Upper lobe of left lung (tissue), 6 donors: ENCODE measurements at regions not wholly inside any gene's neighbourhood (a gene's known extent, or its start where the extent isn't known, plus 50 kb on each side); places are given as distances from the start of the nearest gene placed in this dataset.

Experiments used
- ATAC-seq, 2 donors: fragments of 200-7000 bp; cut with Tn5 transposase; one replicate each; pipeline ENCODE4 v1.9.1; 2022; ENCODE audit warnings: mild to moderate bottlenecking in 2 of 2, moderate library complexity in 2 of 2; ENCODE audit not compliant: low FRiP score in 2 of 2
- DNase-seq, 2 donors: peaks; one replicate each; pipeline ENCODE4 v3.0.0-alpha.2; 2019 to 2020
- H3K27ac ChIP-seq, 4 donors: fragments of 200-600 bp; sonication (generic); one replicate each; pipeline ENCODE4 v1.5.1; 2016 to 2019
- H3K27me3 ChIP-seq, 4 donors: fragments of 200-600 bp; sonication (generic); one replicate each; pipeline ENCODE4 v1.5.1; 2017 to 2019
- H3K36me3 ChIP-seq, 4 donors: fragments of 200-600 bp; sonication (generic); one replicate each; pipeline ENCODE4 v1.5.1; 2016 to 2019
- H3K4me1 ChIP-seq, 4 donors: fragments of 200-600 bp; sonication (generic); one replicate each; pipeline ENCODE4 v1.5.1; 2018 to 2019
- H3K4me3 ChIP-seq, 4 donors: fragments of 200-600 bp; sonication (generic); one replicate each; pipeline ENCODE4 v1.5.1; 2017 to 2019; ENCODE audit warnings: mild to moderate bottlenecking in 2 of 4, moderate library complexity in 1 of 4
- H3K9me3 ChIP-seq, 4 donors: fragments of 200-600 bp; sonication (generic); one replicate each; pipeline ENCODE4 v1.5.1; 2018 to 2019
- CTCF ChIP-seq, 6 experiments: fragments of 450-650 bp in 4 of 6; fragments of 200-600 bp in 2 of 6; sonication (generic) in 2 of 6; IDR thresholded peaks; one replicate each; pipeline ENCODE4 v1.5.1; 2016 to 2019; ENCODE audit warnings: antibody characterized with exemption in 6 of 6
- EP300 ChIP-seq, 4 donors: sonication (generic); formaldehyde crosslinking; IDR thresholded peaks; one replicate each; pipeline ENCODE4 v1.5.1; 2017; ENCODE audit warnings: antibody characterized with exemption in 4 of 4, control low read depth in 2 of 4
- POLR2A ChIP-seq, 4 donors: fragments of 450-650 bp; IDR thresholded peaks; one replicate each; pipeline ENCODE4 v1.5.1; 2016 to 2017; ENCODE audit warnings: antibody characterized with exemption in 4 of 4, mild to moderate bottlenecking in 2 of 4
- POLR2AphosphoS5 ChIP-seq, 2 donors: sonication (generic); formaldehyde crosslinking; IDR thresholded peaks; one replicate each; pipeline ENCODE4 v1.5.1; 2017; ENCODE audit warnings: antibody characterized with exemption in 2 of 2
- WGBS, 2 donors: methylation state at CpG; one replicate each; pipeline ENCODE4 v1.1.5; 2017 to 2018; 5-methylcytosine and 5-hydroxymethylcytosine counted together
- donor health status: DM: no; HTN: no; CAD: no; lungs with moderate emphysema.
- donor health status: DM: no; HTN: yes; CAD: no; lungs with severe emphysema.

- Histone ChIP-seq H3K4me3 (no peak overlapping the region), H3K36me3 (no peaks in the 10 kb centered on the region), H3K9me3 (no peaks in the 10 kb centered on the region), H3K27ac (no peak overlapping the region), H3K27me3 (no peaks in the 10 kb centered on the region), H3K4me1 (no peaks in the 10 kb centered on the region)
- no peak for TF ChIP-seq POLR2A (IDR thresholded peaks at IDR 0.05)
- TF ChIP-seq POLR2AphosphoS5 (IDR thresholded peaks at IDR 0.05) = no peak
- TF ChIP-seq CTCF (IDR thresholded peaks at IDR 0.05) = no peak
- TF ChIP-seq EP300 (IDR thresholded peaks at IDR 0.05) = no peak
- WGBS, 2 donors = 94 to 96% methylated on average over 5 of the region's 5 CpGs
- no peak for DNase-seq
- no peak for ATAC-seq
These were observed 540.2 kb downstream of the GATA3 start for GRCh38 chr10:8594711-8595110.

GRCh38 chr10:8595140-8595539 is 540.7 kb downstream of the GATA3 start:
- Histone ChIP-seq H3K4me1 (no peaks in the 10 kb centered on the region), H3K9me3 (no peaks in the 10 kb centered on the region), H3K27ac (no peak overlapping the region), H3K4me3 (no peak overlapping the region), H3K36me3 (no peaks in the 10 kb centered on the region), H3K27me3 (no peaks in the 10 kb centered on the region)
- DNase-seq (no peak), ATAC-seq (no peak)
- TF ChIP-seq POLR2A (IDR thresholded peaks at IDR 0.05) = no peak
- TF ChIP-seq EP300 (IDR thresholded peaks at IDR 0.05) = no peak
- TF ChIP-seq CTCF (IDR thresholded peaks at IDR 0.05) = no peak
- no peak for TF ChIP-seq POLR2AphosphoS5 (IDR thresholded peaks at IDR 0.05)
- 66 to 84% methylated on average over 3 of the region's 3 CpGs for WGBS, 2 donors

- Histone ChIP-seq H3K9me3 (no peaks in the 10 kb centered on the region), H3K36me3 (no peaks in the 10 kb centered on the region), H3K27me3 (no peaks in the 10 kb centered on the region), H3K4me1 (no peaks in the 10 kb centered on the region), H3K4me3 (no peak overlapping the region), H3K27ac (no peak overlapping the region)
- DNase-seq = no peak
- no peak for ATAC-seq
- 74 to 81% methylated on average over 5 of the region's 5 CpGs for WGBS, 2 donors
- no peak for TF ChIP-seq EP300 (IDR thresholded peaks at IDR 0.05)
- no peak for TF ChIP-seq POLR2A (IDR thresholded peaks at IDR 0.05)
- TF ChIP-seq POLR2AphosphoS5 (IDR thresholded peaks at IDR 0.05) = no peak
These were observed 542.5 kb downstream of the GATA3 start for GRCh38 chr10:8596929-8597472.

GRCh38 chr10:8600192-8600591 is 545.7 kb downstream of the GATA3 start:
- H3K9me3 ChIP-seq = peaks cover 0 to 2% (median 0%) of the 10 kb centered on the region in 4 donors
- ATAC-seq (no peak), DNase-seq (no peak)
- no peaks in the 10 kb centered on the region for H3K36me3 ChIP-seq
- H3K4me1 ChIP-seq = no peaks in the 10 kb centered on the region
- no peak overlapping the region for H3K27ac ChIP-seq
- WGBS, 2 donors = 89 to 94% methylated on average over 3 of the region's 3 CpGs
- TF ChIP-seq CTCF (IDR thresholded peaks at IDR 0.05) (no peak), POLR2A (IDR thresholded peaks at IDR 0.05) (no peak), EP300 (IDR thresholded peaks at IDR 0.05) (no peak), POLR2AphosphoS5 (IDR thresholded peaks at IDR 0.05) (no peak)
- no peak overlapping the region for H3K4me3 ChIP-seq
- no peaks in the 10 kb centered on the region for H3K27me3 ChIP-seq

GRCh38 chr10:8602821-8603220 is 548.3 kb downstream of the GATA3 start:
- Histone ChIP-seq H3K36me3 (no peaks in the 10 kb centered on the region), H3K4me3 (no peak overlapping the region), H3K4me1 (no peaks in the 10 kb centered on the region), H3K27me3 (no peaks in the 10 kb centered on the region), H3K27ac (no peak overlapping the region), H3K9me3 (peaks cover 0 to 5% (median 0%) of the 10 kb centered on the region in 4 donors)
- WGBS, 2 donors = 74 to 87% methylated on average over 1 of the region's 1 CpG
- DNase-seq (no peak), ATAC-seq (no peak)
- no peak for TF ChIP-seq POLR2A (IDR thresholded peaks at IDR 0.05)

GRCh38 chr10:8614054-8614565 is 559.6 kb downstream of the GATA3 start:
- Histone ChIP-seq H3K4me3 (no peak overlapping the region), H3K27me3 (no peaks in the 10 kb centered on the region), H3K36me3 (no peaks in the 10 kb centered on the region), H3K27ac (no peak overlapping the region), H3K4me1 (peaks cover 0 to 3% (median 0%) of the 10 kb centered on the region in 4 donors), H3K9me3 (no peaks in the 10 kb centered on the region)
- TF ChIP-seq EP300 (IDR thresholded peaks at IDR 0.05) = no peak
- no peak for TF ChIP-seq POLR2AphosphoS5 (IDR thresholded peaks at IDR 0.05)
- TF ChIP-seq POLR2A (IDR thresholded peaks at IDR 0.05) = no peak
- no peak for TF ChIP-seq CTCF (IDR thresholded peaks at IDR 0.05)
- DNase-seq = no peak
- no peak for ATAC-seq
- WGBS, 2 donors = 37 to 44% methylated on average over 6 of the region's 6 CpGs
